Adrenal gland (tissue), 5 donors: ENCODE measurements at regions not wholly inside any gene's neighbourhood (a gene's known extent, or its start where the extent isn't known, plus 50 kb on each side); places are given as distances from the start of the nearest gene placed in this dataset.

ENCODE experiments used
- CTCF ChIP-seq, 6 experiments: fragments of 450-650 bp in 4 of 6; fragments of 200-600 bp in 2 of 6; sonication (generic) in 1 of 6; IDR thresholded peaks; 1 replicate in 5 of 6; 2 replicates in 1 of 6; pipeline versions ENCODE4 v1.5.1 to v1.8.0; 2016 to 2021; ENCODE audit warnings: antibody characterized with exemption in 6 of 6, mild to moderate bottlenecking in 2 of 6, moderate library complexity in 1 of 6
- POLR2A ChIP-seq, 2 donors: fragments of 450-650 bp; IDR thresholded peaks; one replicate each; pipeline ENCODE4 v1.6.1; 2017; ENCODE audit warnings: antibody characterized with exemption in 2 of 2, mild to moderate bottlenecking in 2 of 2, moderate library complexity in 1 of 2
- donor health status: DM: no; HTN: no; CAD: no.

- no peak for TF ChIP-seq CTCF (IDR thresholded peaks at IDR 0.05)
- TF ChIP-seq POLR2A (IDR thresholded peaks at IDR 0.05): no peak
Observed at GRCh38 chr11:32317643-32318042, 117.7 kb downstream of the WT1 start.
